Sigmoid colon (tissue), 3 donors: ENCODE measurements at regions not wholly inside any gene's neighbourhood (a gene's known extent, or its start where the extent isn't known, plus 50 kb on each side); places are given as distances from the start of the nearest gene placed in this dataset.

Source experiments
- CTCF ChIP-seq, 4 experiments: fragments of 450-650 bp in 3 of 4; fragments of 200-600 bp in 1 of 4; IDR thresholded peaks; one replicate each; pipeline ENCODE4 v1.5.1; 2016 to 2019; ENCODE audit warnings: antibody characterized with exemption in 4 of 4, mild to moderate bottlenecking in 3 of 4, moderate library complexity in 2 of 4
- POLR2A ChIP-seq, 2 donors: fragments of 450-650 bp; IDR thresholded peaks; one replicate each; pipeline ENCODE4 v1.6.1; 2016; ENCODE audit warnings: antibody characterized with exemption in 2 of 2, mild to moderate bottlenecking in 2 of 2, moderate library complexity in 2 of 2

DNA sequence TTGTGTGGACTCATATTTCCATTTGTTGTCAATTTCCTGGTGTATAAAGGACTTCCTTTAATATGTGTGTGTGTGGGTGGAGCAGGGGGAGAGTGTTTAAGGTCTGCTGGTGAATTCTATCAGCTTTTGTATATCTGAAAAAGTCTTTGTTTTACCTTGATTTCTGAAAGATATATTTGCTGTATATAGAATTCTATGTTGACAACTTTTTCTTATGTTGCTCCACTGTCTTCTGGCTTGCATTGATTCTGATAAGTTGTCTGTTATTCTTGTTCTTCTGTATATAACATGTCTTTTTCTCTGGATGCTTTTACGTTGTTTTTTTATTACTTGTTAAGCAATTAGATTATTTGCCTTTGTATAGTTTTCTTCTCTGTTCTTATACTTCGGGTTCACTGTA, 90.0 kb upstream of the CEP162 start:
- TF ChIP-seq CTCF (IDR thresholded peaks at IDR 0.05), result no peak
- TF ChIP-seq POLR2A (IDR thresholded peaks at IDR 0.05), result no peak
